D341Med (cell line): ENCODE measurements at regions not wholly inside any gene's neighbourhood (a gene's known extent, or its start where the extent isn't known, plus 50 kb on each side); places are given as distances from the start of the nearest gene placed in this dataset.

Source experiments
- DNase-seq: peaks from one replicate; pipeline ENCODE4 v3.0.0; 2012; ENCODE audit warnings: low spot score

DNA sequence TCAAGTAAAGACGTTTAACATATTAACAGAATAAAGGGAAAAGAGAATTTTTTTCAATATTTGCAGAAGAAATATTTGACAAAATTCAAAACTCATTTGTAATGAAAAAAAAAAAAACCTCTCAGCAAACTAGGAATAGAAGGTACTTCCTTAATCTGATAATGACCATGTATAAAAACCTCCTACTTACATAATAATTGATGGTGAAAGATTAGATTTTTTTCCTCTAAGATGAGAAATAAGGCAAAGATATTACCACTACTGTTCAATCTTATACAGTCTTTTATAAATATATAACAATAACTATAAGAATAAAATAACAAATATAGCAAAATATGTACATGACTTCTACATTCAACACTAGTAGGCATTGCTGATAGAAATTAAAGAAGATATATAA is 424.6 kb upstream of the KLF4 start:
- DNase-seq, result no peak

DNA sequence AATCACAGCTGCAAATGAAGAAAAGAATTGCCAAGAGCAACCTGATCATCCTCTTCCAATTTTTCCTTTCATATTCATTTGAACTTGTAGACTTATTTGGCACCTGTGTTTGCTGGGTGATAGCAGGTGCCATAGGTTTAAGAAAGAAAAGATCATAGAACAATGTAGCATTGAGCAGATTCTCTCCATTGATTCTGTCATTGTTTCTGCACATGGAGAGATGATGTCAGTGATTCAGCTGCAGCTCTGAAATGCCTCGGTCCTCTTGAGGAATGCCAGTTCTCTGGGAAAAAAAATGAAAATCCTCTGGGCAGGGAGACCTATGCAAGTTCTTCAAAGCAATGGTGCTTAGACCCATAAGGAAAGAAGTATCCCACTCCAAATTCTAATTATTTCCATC is 418.1 kb upstream of the KLF4 start:
- DNase-seq, result no peak

DNA sequence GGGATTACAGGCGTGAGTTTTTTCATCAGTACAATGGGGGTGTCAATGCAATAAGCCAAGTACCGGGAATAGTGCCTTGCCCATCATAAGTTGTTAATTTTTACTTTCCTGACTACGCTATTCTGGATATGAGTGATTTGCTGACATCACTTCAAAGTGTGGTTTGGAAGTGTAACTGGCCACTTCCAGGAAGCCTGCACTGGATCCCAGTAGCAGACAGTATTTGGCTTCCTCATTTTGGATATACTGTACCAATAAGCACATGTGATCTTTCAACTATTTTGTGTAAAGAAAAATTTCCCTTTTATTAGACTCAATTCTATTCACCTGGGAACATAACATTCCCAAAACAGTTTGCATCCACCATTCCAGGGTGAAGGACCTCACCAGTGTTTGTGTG is 417.7 kb upstream of the KLF4 start:
- DNase-seq, result no peak

DNA sequence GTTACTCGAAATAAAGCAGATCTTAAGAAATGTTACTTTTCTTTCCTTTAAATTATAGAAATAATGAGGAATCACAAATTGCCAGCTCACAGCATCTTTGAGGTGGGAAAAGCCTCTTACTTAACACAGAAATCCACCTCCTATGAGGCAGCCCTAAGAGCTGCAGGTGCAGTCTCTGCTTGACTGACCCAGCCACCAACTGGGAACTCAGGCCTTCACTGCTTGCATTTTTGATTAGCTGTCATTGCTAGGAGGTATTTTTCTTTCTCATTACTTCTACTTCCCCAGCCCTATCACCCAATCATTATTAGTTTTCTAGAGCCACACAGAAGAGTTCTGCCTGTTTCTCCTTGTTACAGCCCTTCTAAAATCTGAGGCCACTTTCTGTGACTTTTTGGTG is 416.5 kb upstream of the KLF4 start:
- DNase-seq, result no peak

DNA sequence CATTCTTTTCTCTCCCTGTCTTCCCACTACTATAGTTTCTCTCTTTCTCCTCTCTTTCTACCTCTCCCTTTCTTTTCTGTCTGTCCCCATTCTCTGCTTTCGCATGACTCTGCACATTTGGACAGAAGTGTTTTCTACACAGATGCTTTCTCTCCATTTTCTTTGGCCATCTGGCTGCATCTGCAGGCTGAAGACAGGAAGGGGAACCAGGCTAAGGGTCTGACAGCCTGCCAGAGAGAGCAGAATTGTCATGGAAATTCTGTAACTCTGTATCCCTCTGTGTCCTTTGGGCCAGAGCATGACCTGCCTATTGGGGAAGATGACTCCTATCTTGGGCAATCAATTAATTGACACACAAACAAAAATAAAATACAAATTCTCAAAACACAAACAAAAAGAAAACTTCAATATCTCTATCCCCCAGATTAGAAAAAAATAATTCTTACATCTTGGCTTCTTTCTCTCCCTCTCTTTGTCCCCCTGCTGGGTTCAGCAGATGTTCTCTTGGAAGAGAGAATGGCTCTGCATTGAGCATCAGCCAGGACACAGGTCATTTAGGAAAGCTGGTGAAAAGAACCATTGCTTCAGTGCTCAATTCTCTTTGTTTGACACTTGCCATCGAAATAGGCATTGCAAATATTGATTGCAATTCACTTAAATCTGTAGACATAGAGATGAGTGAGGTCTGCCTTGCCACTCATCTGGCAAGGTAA is 415.9 kb upstream of the KLF4 start:
- DNase-seq, result no peak

DNA sequence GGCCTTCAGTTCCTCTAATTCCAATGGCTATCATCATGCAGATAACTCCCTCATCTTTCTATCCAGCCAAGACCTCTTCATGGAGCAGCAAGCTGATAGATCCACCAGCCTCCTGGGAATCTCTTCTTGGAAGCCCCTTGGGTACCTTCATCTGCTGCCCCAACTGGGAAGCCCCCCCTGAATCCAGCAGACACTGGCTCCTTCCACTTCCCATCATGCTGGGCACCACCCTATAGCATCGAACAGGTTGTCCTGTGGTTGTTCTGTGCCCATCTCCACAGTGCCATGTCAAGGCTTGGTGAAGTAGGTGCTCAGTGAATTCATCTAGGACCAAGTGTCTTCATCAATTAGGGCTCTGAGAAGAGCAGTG is 410.4 kb upstream of the KLF4 start:
- no peak for DNase-seq

DNA sequence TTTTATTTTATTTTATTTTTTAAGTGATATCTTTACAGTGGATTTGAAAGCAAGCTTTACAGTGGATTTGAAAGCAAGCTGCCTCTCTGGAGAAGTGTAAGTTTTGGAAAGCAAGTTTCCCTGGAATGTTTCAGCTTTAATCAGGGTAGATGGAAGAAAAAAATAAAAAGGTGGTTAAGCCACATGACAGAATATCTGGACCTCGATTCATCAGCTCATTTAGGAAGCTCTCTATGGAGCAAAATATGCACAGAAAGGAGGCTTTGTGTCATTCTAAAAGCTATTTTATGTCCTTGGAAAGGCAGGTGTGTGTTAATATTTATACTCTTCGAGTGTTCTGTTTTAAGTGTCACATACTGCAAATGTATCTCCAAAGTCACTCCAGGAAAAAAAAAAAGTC is 409.2 kb upstream of the KLF4 start:
- DNase-seq, result no peak

DNA sequence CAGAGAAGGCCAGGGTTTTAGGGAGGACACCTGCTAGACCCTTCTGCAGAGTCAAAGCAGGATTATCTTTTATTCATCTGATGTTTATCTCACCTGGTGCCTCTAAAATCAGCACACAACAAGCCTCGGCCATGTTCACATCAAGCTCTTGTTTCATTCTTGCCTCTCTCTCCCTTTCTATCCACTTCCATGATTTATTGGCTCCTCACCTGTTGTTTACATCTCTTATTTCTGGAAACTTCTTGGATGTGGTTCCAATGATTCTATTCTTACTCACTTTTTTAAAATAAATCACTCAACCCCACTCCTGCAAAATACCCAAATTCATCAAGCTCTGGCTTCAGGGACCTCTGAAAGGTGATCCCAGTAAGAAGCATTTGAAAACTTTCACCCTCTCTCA is 407.0 kb upstream of the KLF4 start:
- DNase-seq, result no peak

DNA sequence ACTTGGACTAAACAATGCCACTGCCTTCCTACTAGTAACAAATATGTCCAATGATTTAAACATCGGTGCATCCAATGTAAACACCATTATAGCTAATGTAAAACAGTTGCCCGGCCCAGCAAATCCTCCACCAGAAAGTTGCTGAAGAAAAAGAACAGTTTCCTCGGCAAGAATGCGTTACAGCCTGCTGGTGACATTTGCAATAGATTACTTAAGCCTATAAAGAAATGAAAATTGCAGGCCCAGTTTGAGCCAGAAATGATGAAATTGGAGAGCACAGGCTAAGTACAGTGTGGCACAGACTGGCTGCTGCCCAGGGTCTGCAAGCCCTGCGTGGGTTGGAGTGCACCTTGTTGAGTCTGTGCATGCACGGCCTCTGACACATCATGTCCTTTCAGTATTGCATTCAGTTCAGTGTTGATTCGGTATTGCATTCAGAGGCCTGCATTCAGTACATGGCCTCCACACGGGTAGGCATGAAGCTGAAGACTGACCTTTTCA is 406.0 kb upstream of the KLF4 start:
- DNase-seq, result no peak

DNA sequence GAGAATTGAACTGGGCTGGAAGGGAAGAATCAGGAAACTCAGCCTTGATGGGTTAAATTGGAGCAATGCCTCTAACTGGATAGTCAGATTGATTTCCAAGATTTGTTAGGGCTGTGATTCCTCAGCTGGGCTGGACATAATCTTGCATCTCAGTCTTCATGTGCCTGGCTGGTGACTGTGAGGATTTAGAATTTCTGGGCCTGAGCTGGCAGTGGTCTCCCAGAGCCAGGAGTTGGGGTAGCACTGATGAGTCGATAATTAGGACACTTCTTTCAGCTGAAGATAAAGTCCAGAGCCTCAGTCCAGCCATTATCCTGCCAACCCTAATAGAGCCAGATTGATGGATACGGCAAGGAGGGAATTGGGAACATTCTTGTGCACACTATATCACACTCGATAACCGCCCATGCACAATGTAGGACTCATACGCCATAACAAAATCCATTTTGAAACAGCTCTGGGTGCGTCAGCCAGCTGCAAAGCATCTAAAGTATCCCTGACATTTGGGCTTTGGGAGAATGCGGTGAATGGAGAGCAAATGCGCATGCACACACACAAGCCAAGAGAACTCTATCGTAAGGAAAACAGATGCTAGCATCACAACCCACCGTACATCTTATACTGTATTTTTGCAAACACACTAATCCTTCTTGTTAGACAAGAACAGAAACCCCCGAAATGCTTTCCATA is 405.1 kb upstream of the KLF4 start:
- no peak for DNase-seq

DNA sequence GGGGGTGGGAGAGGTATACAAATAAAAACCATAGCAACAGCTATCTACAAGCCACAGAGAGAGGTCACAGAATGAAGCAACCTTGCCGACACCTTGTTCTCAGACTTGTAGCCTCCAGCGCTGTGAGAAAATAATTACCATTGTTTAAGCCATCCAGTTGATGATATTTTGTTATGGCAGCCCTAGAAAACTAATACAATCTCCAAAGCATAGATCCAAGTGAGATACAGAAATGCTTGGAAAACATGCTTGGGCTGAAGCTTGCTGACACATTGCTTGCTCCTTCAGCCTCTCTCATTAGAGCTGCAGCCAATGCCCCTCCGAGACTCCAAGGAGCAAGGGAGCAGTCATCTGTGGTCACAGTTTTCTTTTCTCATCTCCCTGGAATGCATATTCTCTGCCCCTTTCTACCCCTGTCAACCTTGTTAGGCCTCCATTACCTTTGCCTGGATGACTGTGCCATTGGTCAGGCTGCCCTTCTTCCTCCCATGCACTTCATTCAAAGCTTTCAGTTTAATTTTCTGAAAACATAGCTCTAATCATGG is 401.4 kb upstream of the KLF4 start:
- no peak for DNase-seq

DNA sequence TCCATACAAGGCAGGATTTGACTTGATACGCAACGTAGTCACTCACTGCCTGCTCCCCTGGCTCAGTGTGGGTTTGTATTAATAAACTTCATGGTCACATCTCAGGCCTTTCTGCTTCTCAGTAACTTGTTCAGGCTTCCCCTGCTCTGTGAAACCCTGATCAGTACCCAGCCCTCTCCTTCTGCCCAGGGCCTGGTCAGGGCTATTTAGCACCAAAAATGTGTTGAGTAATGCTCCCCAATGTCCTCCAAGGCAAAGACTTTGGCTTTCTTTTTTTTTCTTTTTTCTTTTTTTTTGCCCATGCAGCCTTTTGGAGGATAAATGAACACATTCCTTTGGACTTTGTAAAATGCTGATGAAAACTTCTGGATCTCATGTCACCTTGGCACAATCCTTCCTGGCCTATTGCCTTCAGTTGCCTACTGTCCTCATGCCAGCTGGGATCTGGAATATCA is 399.2 kb upstream of the KLF4 start:
- no peak for DNase-seq

DNA sequence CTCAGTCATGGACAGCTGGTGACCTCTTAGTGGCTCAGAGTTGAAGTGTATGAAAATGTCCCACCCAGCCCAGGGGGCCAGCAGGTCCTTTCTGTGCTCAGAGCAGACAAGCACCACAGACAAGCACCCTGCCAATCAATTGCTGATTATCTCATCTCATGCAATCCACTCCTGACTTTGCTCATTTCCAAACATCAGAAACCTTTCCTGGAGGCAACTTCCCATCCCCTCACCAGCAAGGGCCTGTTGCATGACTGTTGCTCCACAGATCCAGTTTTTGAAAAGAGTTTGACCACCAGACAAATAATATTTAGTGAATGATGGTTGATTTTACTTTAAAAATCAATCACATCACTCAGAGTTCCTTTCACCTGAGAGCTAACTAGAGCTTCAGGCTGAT is 397.3 kb upstream of the KLF4 start:
- DNase-seq, result no peak

DNA sequence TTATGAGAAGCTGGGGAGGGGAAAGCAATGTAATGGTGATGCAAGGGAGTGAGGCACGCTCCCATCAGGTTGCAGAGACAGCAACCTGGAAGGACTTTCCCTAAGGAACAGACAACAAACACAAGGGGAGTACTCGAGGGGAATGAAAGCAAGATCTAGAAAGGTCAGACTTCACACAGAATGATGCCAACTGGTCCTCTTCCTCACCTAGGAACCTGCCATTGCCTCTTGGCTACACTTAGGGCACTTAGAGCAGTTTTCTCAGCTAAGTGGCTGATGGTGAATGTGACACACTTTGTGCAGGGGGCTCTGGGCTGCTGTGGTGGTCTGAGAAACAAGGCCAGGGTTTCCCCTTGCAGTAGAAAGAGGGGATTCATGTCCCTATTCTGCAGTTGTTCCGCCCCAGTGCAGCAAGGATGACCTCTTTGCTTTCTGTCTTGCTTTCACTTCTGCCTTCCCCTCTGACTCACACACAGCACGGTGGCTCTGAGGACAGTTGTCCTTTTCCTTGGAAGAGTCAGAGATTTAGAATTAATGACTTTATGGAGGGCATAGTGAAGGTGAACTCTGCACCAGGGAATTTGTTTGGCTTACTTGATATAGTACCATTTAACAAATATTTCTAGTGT is 394.0 kb upstream of the KLF4 start:
- no peak for DNase-seq

DNA sequence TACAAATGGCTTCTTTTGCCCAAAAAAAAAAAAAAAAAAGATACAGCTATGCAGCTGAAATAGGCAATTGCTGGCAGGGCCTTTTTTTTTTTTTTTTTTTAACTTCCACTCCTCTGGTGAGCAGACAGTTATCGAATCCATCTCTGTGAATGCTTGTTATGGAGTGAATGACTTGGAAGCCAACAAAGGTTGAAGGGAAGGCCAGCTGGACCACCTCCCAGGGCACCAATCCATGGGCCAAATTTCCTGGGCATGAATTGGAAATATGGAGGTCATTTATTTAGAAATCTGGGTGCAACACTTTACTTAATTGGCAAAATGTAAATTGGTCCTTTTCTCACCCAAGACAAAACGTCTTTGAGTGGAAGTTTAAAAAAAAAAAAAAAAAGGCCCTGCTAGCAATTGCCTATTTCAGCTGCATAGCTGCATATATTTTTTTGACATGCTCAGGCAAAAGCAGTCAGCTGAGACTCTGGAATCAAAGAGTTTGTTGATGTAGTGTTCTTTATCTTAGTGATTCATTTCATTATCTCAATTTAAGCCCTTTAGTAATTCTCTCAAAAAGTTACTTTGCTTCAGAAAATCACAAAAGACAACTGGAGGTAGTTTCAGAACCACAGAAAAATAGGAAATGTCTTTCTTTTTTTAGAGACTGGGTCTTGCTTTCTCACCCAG is 392.2 kb upstream of the KLF4 start:
- DNase-seq, result no peak

DNA sequence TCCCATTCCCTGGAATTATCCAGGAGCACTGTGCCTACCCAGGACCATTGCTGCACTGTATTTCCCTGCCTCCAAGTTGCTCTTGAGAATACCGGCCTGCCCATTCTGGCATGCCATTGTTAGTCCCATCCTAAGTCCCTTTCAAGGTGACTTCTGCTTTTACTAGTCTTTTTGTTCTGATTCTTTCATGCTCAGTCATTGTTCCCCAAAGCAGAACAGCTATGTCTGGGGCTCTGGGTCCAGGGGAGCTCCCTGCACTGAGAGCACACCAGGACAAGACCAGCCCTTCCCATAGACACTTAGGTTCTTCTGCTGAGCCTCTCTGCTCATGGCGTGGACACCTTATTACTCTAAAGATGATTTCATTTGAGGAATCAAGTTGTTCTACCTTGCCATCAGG is 388.9 kb upstream of the KLF4 start:
- DNase-seq, result no peak

DNA sequence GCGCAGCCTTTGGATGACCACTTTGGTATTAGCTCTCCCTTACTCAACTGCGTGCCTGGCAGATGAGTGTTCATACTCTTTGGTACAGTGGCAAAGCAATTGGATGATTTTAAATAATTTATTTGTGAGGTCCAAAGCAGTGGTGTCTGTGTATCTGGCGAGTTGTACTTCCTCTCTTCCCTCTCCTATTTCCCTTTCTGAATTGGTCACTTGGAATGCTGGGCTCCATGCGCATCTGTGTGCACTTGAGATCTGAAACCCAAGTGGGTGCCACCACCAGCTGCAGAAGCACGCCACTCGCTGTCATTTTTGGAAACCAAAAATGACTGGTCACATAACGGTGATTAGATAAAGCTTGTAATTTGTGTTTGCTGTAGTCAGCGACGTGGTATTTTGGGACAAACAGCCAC is 386.0 kb upstream of the KLF4 start:
- DNase-seq, result no peak

DNA sequence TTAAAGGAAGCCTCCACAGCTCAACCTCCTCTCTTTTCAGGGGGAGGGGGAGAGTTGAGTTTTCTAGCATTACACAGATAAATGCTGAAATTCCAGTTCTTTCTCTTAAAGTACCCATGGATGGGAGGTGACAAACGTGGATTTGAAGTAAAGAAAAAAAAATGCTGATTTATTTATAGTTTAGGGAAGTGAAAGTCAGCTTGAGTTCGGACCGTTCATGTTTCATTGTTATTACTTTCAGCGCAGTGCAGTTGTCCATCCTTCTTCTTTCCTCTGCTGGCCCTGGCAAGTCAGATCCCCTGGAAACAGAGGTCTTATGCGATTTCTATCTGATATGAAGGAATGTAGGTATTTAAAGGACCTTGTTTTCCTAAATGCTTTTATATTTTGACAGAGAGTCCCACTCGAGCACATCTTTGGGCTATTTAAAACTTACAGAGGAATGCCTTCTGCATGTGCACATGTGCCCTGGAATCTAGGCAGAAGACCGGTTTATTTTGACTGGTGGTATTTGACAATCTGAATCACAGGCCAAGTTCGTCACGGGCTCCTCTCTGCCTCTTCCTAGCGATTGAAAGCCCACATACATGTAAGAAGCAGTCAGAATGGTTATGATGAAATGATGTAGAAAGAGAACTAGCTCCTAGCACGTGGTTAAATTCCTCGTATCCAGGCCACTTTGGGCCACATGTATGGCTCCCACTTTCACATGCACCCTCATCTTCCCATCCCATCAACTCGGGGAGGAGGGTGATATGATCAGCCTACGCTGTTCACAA is 385.2 kb upstream of the KLF4 start:
- no peak for DNase-seq

DNA sequence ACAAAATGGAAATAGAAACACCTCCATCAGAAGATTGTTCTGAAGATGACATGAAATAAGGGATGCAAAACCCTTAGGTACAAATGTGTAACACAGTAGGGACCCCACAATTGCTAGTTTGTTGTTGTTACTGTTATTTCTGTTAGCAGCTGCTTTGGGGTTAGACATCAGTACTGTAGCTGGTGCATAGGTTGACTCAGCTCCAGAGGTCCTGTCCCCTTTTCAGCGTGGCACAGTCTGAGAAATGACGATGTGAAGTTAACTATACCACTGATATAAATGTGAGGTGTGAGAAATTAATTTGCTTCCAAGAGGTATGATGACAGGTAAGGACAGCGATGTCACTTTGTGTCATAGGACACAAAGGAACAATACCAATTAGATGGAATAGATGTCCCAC is 384.6 kb upstream of the KLF4 start:
- DNase-seq, result no peak

DNA sequence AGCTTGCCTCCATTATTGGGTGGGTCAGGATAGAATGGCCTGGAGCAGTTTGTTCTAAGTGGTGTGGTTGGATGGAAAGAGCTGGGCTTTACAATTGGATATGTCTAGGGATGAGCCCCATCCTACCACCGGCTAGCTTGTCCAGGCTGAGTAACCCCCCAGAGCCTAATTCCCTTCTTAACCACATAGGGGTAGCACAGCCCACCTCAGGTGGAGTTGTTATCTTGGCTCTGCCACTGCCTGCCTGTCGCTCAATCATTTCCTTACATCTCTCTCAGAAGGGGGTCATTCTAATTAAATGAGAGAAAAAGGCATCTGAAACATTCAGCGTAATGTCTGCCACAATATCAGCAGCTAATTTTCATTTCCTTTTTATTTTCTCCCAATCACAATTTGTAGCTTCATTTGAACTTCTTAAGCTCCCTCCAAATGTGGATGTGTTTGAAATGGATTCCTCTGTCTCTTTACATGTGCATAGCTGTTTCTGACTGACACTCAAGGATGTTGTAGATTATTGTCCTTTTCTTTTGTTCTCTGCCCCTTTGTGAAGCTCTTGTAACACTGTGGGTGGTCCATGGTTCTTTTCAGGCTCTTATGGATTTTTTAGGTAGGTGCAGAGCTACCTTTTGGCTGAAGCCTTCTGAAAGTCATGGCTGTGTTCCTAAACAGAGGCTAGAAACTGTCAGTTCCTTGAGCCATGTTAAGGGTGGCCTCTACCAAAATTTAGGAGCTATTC is 383.1 kb upstream of the KLF4 start:
- DNase-seq, result no peak
